A549 (cell line): ENCODE measurements at regions not wholly inside any gene's neighbourhood (a gene's known extent, or its start where the extent isn't known, plus 50 kb on each side); places are given as distances from the start of the nearest gene placed in this dataset.

Experiments used
- CEBPB ChIP-seq, 2 experiments: fragments of >200 bp in 1 of 2; sonication (Bioruptor Twin) in 1 of 2; formaldehyde crosslinking in 1 of 2; IDR thresholded peaks; 2 replicates each; pipeline ENCODE4 v1.6.1; 2012 to 2016
- HDAC2 ChIP-seq: fragments of 200-600 bp; sonication (generic); IDR thresholded peaks from 2 replicates; pipeline ENCODE4 v1.6.1; 2016
- REST ChIP-seq: fragments of 200-600 bp; sonication (generic); IDR thresholded peaks from 2 replicates; pipeline ENCODE4 v1.6.1; 2016; ENCODE audit warnings: antibody characterized with exemption, mild to moderate bottlenecking, moderate library complexity

- TF ChIP-seq REST (no peak), CEBPB (IDR thresholded peaks at IDR 0.05) (no peak), HDAC2 (no peak)
Measured at GRCh38 chr13:80265348-80265747, 75.6 kb downstream of the SPRY2 start.
